OCI-LY1 (cell line): ENCODE measurements at regions not wholly inside any gene's neighbourhood (a gene's known extent, or its start where the extent isn't known, plus 50 kb on each side); places are given as distances from the start of the nearest gene placed in this dataset.

ENCODE experiments used
- H2AFZ ChIP-seq: fragments of 200-600 bp; sonication (generic), shearing (Covaris generic); 2 replicates; pipeline ENCODE4 v1.6.0; 2014; ENCODE audit warnings: antibody characterized with exemption, mild to moderate bottlenecking, low read length
- H3F3A ChIP-seq: fragments of 200-600 bp; sonication (generic), shearing (Covaris generic); 2 replicates; pipeline ENCODE4 v1.6.0; 2014; ENCODE audit warnings: mild to moderate bottlenecking, antibody characterized with exemption, low read length, moderate library complexity; ENCODE audit not compliant: insufficient read depth
- H3K27ac ChIP-seq: fragments of 200-600 bp; sonication (generic); 2 replicates; pipeline ENCODE4 v1.5.1; 2014; ENCODE audit warnings: low read length, mixed run types, mild to moderate bottlenecking, low read depth; ENCODE audit not compliant: poor library complexity, severe bottlenecking
- H3K27me3 ChIP-seq: fragments of 200-600 bp; sonication (generic); 2 replicates; pipeline ENCODE4 v1.6.0; 2014; ENCODE audit warnings: antibody characterized with exemption, mild to moderate bottlenecking, low read length, moderate library complexity; ENCODE audit not compliant: insufficient read depth
- H3K36me3 ChIP-seq: fragments of 200-600 bp; sonication (generic); 2 replicates; pipeline ENCODE4 v1.6.1; 2014; ENCODE audit warnings: mild to moderate bottlenecking, antibody characterized with exemption, low read length, moderate library complexity, mixed read lengths; ENCODE audit not compliant: insufficient read depth
- H3K4me1 ChIP-seq: fragments of 200-600 bp; sonication (generic); 2 replicates; pipeline ENCODE4 v1.5.1; 2014; ENCODE audit warnings: mild to moderate bottlenecking, low read length, moderate library complexity; ENCODE audit not compliant: insufficient read depth, severe bottlenecking
- H3K4me2 ChIP-seq: fragments of 200-600 bp; sonication (generic), shearing (Covaris generic); 2 replicates; pipeline ENCODE4 v1.6.1; 2014; ENCODE audit warnings: low read length
- H3K4me3 ChIP-seq: fragments of 200-600 bp; sonication (generic); 2 replicates; pipeline ENCODE4 v1.5.1; 2014; ENCODE audit warnings: low read length, low read depth, mild to moderate bottlenecking, mixed read lengths; ENCODE audit not compliant: poor library complexity, severe bottlenecking
- H3K79me2 ChIP-seq: fragments of 200-600 bp; shearing (Covaris generic); 2 replicates; pipeline ENCODE4 v1.6.1; 2016; ENCODE audit warnings: mixed run types, low read length, mixed read lengths; ENCODE audit not compliant: insufficient read depth
- H3K9ac ChIP-seq: fragments of 200-600 bp; sonication (generic), shearing (Covaris generic); 2 replicates; pipeline ENCODE4 v1.6.1; 2014; ENCODE audit warnings: mild to moderate bottlenecking, low read length, mixed read lengths
- H3K9me2 ChIP-seq: fragments of 200-600 bp; sonication (generic), shearing (Covaris generic); 2 replicates; pipeline ENCODE4 v1.6.1; 2014; ENCODE audit warnings: low read depth, mild to moderate bottlenecking, low read length, mixed read lengths
- H3K9me3 ChIP-seq: fragments of 200-600 bp; shearing (Covaris generic); 2 replicates; pipeline ENCODE4 v1.6.1; 2014; ENCODE audit warnings: low read length, mixed read lengths
- H4K20me1 ChIP-seq: fragments of 200-600 bp; sonication (generic), shearing (Covaris generic); 2 replicates; pipeline ENCODE4 v1.6.0; 2016; ENCODE audit warnings: mild to moderate bottlenecking, low read length; ENCODE audit not compliant: insufficient read depth
- EZH2 ChIP-seq: fragments of 200-600 bp; sonication (generic), shearing (Covaris generic); IDR thresholded peaks from 2 replicates; pipeline ENCODE4 v1.8.0; 2017; ENCODE audit warnings: borderline replicate concordance, mixed run types, mild to moderate bottlenecking, antibody characterized with exemption, low read length, moderate library complexity, mixed read lengths
- TF ChIP-seq, protein P1 (sequence below): fragments of 200-600 bp; sonication (generic), shearing (Covaris generic); IDR thresholded peaks from 2 replicates; pipeline ENCODE4 v1.5.1; 2017; ENCODE audit warnings: mild to moderate bottlenecking, antibody characterized with exemption, low read length, moderate library complexity, mixed read lengths

DNA sequence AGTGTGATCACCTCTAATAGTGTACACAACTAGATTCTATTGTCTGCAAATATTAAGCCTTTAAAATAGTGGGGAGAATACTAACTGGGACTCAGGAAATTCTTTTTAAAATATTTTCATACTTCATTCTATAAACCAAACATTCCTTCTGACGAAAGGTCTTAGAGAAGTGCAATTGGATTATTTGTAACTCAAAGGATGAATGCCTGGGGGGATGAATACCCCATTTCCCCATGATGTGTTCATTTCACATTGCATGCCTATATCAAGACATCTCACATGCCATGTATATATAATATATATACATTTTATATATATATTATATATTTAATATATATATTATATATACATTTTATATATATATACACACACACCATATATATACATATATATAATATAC is 189.9 kb downstream of the VGLL3 start:
- Histone ChIP-seq H3K9me2 (no peaks in the 10 kb centered on the region), H4K20me1 (no peaks in the 10 kb centered on the region), H3K79me2 (no peaks in the 10 kb centered on the region), H3K4me1 (no peaks in the 10 kb centered on the region), H3K4me2 (no peak overlapping the region), H3K9ac (no peak overlapping the region), H3K4me3 (no peak overlapping the region), H3K36me3 (no peaks in the 10 kb centered on the region), H3K27ac (no peak overlapping the region), H3K9me3 (no peaks in the 10 kb centered on the region), H2AFZ (no peak overlapping the region), H3K27me3 (no peaks in the 10 kb centered on the region), H3F3A (no peaks in the 10 kb centered on the region)
- TF ChIP-seq, protein P1, sequence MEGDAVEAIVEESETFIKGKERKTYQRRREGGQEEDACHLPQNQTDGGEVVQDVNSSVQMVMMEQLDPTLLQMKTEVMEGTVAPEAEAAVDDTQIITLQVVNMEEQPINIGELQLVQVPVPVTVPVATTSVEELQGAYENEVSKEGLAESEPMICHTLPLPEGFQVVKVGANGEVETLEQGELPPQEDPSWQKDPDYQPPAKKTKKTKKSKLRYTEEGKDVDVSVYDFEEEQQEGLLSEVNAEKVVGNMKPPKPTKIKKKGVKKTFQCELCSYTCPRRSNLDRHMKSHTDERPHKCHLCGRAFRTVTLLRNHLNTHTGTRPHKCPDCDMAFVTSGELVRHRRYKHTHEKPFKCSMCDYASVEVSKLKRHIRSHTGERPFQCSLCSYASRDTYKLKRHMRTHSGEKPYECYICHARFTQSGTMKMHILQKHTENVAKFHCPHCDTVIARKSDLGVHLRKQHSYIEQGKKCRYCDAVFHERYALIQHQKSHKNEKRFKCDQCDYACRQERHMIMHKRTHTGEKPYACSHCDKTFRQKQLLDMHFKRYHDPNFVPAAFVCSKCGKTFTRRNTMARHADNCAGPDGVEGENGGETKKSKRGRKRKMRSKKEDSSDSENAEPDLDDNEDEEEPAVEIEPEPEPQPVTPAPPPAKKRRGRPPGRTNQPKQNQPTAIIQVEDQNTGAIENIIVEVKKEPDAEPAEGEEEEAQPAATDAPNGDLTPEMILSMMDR = no peak

- H3K27ac ChIP-seq = no peak overlapping the region
- no peaks in the 10 kb centered on the region for H4K20me1 ChIP-seq
- TF ChIP-seq, protein P1 = no peak
- no peak for TF ChIP-seq EZH2
- no peaks in the 10 kb centered on the region for H3K9me3 ChIP-seq
- H3K4me1 ChIP-seq = no peaks in the 10 kb centered on the region
- no peaks in the 10 kb centered on the region for H3K27me3 ChIP-seq
- H3K4me3 ChIP-seq = no peak overlapping the region
- H2AFZ ChIP-seq = no peak overlapping the region
- H3K4me2 ChIP-seq = no peak overlapping the region
- H3K36me3 ChIP-seq = no peaks in the 10 kb centered on the region
- no peaks in the 10 kb centered on the region for H3F3A ChIP-seq
- H3K79me2 ChIP-seq = no peaks in the 10 kb centered on the region
- no peak overlapping the region for H3K9ac ChIP-seq
- no peaks in the 10 kb centered on the region for H3K9me2 ChIP-seq
Measured at GRCh38 chr3:86800116-86800515, 190.8 kb downstream of the VGLL3 start.

DNA sequence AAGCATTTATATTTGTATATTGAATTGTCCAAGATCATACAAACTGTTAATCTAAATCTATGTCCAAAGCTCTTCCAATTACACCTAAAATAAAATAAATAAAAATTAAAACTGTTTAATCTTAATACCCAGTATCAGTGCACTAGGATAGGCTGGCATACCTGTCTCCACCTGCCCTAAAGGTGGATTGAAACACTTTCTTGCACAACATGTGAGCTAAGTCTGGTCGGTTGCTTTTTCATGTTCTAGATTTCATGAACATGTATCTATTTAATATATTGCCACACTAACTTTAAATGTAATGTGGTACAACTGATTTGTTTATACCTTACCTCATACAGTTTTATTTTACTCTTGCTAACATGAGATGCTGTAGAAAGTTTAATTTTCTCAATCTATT is 193.0 kb downstream of the VGLL3 start:
- no peaks in the 10 kb centered on the region for H3K27me3 ChIP-seq
- H3K9ac ChIP-seq = no peak overlapping the region
- no peaks in the 10 kb centered on the region for H3K4me1 ChIP-seq
- H3K9me2 ChIP-seq = no peaks in the 10 kb centered on the region
- H3K27ac ChIP-seq = no peak overlapping the region
- no peak overlapping the region for H3K4me2 ChIP-seq
- no peaks in the 10 kb centered on the region for H3K9me3 ChIP-seq
- no peak for TF ChIP-seq EZH2
- TF ChIP-seq, protein P1 = no peak
- H2AFZ ChIP-seq = no peak overlapping the region
- no peak overlapping the region for H3K4me3 ChIP-seq
- no peaks in the 10 kb centered on the region for H3K36me3 ChIP-seq
- H3F3A ChIP-seq = no peaks in the 10 kb centered on the region
- H3K79me2 ChIP-seq = no peaks in the 10 kb centered on the region
- H4K20me1 ChIP-seq = no peaks in the 10 kb centered on the region
